OCI-LY3 (cell line): ENCODE measurements at regions not wholly inside any gene's neighbourhood (a gene's known extent, or its start where the extent isn't known, plus 50 kb on each side); places are given as distances from the start of the nearest gene placed in this dataset.

Experiments used
- CTCF ChIP-seq: fragments of 200-600, 300-600 bp; sonication (generic); IDR thresholded peaks from 2 replicates; pipeline ENCODE4 v1.5.1; 2014; ENCODE audit warnings: antibody characterized with exemption, low read length, low read depth
- EZH2phosphoT487 ChIP-seq: fragments of 200-600 bp; shearing (Covaris generic); IDR thresholded peaks from 2 replicates; pipeline ENCODE4 v1.6.1; 2018; ENCODE audit warnings: antibody characterized with exemption, mixed run types, low read depth

DNA sequence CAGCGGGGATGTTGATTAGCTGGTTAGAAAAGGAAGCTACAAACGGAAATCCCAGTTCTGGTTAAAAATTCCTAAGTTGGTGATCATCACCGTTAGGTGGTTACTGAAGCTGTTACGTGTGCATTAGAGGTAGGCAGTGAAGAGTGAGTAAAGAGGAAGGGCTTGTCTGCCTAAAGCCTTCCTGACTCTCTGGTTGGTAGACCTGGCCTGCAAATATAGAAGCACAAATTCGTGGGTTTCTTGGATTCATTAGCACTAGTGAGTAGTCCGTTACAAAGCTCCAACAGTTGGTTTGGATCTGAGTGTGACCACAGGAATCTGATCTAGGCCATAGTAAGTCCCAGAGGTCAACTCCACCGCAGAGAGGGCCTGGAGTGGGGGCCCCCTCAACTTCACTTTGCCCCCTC, 174.0 kb upstream of the TP63 start:
- TF ChIP-seq CTCF, result no peak
- no peak for TF ChIP-seq EZH2phosphoT487
